ENCODE measurements at regions not wholly inside any gene's neighbourhood (a gene's known extent, or its start where the extent isn't known, plus 50 kb on each side); places are given as distances from the start of the nearest gene placed in this dataset.
"Not testable (repeated sequence)": the region's sequence is repeated elsewhere in the genome, so short reads cannot be mapped to it uniquely, and the experiment has no call there.

DNA sequence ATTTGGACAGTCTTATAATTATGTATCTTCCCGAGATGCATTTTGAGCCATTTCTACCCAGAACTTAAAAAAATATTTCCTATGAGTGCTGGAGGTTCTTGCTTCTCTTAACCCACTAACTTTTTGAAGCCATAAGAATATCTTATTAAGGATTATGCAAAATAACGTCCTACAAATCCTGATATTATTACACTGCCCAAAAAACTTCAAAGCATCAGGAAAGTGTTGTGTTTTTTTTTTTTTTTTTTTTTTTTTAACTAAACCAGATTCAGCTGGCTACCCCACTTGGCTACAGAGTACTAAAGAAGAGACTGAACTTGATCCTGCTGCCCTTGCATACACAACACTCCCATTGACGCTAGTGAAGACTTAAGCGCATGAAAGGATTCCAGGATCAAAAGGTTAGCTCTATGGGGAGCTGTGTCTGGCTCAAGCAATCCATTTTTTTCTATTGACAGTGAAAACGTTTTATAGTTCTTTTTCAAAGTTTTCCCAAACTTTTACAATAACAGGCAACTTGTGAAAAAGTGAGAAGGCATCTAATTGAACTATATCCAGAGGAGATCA is 141.4 kb downstream of the KCNRG start:
- no peak overlapping the region for H3K4me3 Mint-ChIP-seq
- H3K27me3 Mint-ChIP-seq = peaks cover 2% of the 10 kb centered on the region
- H3K4me1 Mint-ChIP-seq = peaks cover 7% of the 10 kb centered on the region
- no peak overlapping the region for H3K27ac Mint-ChIP-seq
- no peaks in the 10 kb centered on the region for H3K9me3 Mint-ChIP-seq
- POLR2A ChIA-PET = no interaction called here
- no peaks in the 10 kb centered on the region for H3K36me3 Mint-ChIP-seq
- no peak for DNase-seq
- ATAC-seq (ENCODE audit: low read depth) = no peak

DNA sequence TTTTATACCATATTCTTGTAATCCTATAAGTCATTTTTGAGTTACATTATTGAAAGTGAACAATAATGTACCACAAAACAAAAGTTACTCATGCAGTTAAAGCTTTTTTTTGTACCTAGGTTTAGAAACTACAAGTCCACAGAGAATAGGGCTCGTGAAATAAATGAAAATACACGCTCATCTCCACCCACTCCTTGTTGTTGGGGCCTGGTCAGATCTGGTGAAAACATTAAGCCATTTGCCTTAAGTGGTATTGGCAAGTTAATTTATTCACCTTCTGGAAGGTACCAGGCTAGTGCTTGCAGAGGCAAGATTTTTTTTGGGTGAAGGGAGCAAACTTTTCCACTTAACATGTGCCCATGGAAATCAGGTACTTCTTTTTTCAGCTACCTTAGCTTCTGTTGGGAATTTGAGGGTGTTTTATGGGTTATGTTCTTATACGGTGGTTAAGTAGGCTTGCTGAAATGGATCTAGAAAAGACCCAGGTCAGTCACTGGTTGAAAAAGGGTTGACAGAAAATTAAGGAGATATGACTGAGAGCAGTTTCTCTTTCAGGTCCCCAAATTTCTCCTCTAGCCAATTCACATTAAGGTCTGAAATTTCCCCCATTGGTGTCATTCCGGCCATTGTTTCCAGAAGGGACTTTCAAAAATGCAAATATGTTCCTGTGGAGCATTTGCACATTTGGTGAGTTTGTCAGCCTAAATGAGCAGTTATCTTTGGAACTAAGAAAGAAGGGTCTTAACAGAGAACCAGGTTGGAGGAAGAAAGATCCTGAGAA is 143.3 kb downstream of the KCNRG start:
- ATAC-seq (ENCODE audit: low read depth) (no peak), DNase-seq (no peak)
- POLR2A ChIA-PET = no interaction called here
- H3K27me3 Mint-ChIP-seq = peaks cover 7% of the 10 kb centered on the region
- no peak overlapping the region for H3K27ac Mint-ChIP-seq
- H3K9me3 Mint-ChIP-seq = no peaks in the 10 kb centered on the region
- H3K36me3 Mint-ChIP-seq = no peaks in the 10 kb centered on the region
- no peaks in the 10 kb centered on the region for H3K4me1 Mint-ChIP-seq
- no peak overlapping the region for H3K4me3 Mint-ChIP-seq

GRCh38 chr13:50159607-50160006 is 144.4 kb downstream of the KCNRG start:
- ATAC-seq (ENCODE audit: low read depth) (no peak), DNase-seq (no peak)
- no peaks in the 10 kb centered on the region for H3K36me3 Mint-ChIP-seq
- POLR2A ChIA-PET = no interaction called here
- H3K27me3 Mint-ChIP-seq = peaks cover 7% of the 10 kb centered on the region
- H3K27ac Mint-ChIP-seq = no peak overlapping the region
- no peak overlapping the region for H3K4me3 Mint-ChIP-seq
- no peaks in the 10 kb centered on the region for H3K9me3 Mint-ChIP-seq
- H3K4me1 Mint-ChIP-seq = no peaks in the 10 kb centered on the region

DNA sequence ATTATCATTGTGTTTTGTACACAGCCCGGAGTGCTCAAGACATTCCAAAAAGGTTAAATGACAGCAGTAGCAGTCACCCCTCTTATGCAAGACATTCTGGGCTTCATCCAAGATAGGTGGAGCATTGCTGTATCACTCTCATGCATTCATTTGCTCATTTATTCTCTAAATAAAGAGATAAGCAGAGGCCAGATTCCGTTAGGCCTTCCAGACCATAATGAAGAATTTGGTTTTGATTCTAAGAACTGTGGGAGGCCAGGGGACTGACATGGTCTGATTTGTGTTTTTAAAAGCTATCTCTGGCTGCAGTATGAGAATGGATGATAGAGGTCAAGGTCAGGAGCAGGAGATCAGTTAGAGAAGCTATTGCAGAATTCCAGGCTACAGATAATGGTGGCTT is 145.8 kb downstream of the KCNRG start:
- H3K27ac Mint-ChIP-seq = no peak overlapping the region
- peaks cover 7% of the 10 kb centered on the region for H3K27me3 Mint-ChIP-seq
- POLR2A ChIA-PET = no interaction called here
- DNase-seq (no peak), ATAC-seq (ENCODE audit: low read depth) (no peak)
- H3K36me3 Mint-ChIP-seq = no peaks in the 10 kb centered on the region
- H3K4me1 Mint-ChIP-seq = no peaks in the 10 kb centered on the region
- H3K9me3 Mint-ChIP-seq = no peaks in the 10 kb centered on the region
- no peak overlapping the region for H3K4me3 Mint-ChIP-seq

- Mint-ChIP-seq H3K4me3 (no peak overlapping the region), H3K36me3 (no peaks in the 10 kb centered on the region), H3K4me1 (no peaks in the 10 kb centered on the region), H3K27ac (no peak overlapping the region), H3K9me3 (peaks cover 2% of the 10 kb centered on the region), H3K27me3 (peaks cover 7% of the 10 kb centered on the region)
- POLR2A ChIA-PET = no interaction called here
- ATAC-seq (ENCODE audit: low read depth) = no peak
- no peak for DNase-seq
These were observed 146.8 kb downstream of the KCNRG start for GRCh38 chr13:50162001-50162400.

DNA sequence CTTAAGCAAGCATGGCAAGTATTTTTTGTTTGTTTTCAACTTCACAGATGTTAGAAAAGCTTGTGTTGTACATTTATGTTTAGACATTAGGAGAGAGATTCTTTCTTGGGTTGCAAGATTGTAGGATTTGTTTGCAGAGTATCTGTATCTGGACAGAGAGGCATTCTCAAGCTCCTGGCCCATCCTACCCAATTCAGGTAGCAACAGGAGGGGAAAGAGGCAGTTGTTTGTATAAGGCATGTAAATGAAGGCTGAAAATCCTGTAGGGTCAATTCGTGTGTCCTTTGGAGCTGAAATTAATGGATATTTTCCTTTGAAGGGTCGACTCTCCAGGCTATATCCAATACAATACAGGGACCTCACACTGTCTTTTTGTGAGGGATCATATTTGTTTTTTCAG is 147.3 kb downstream of the KCNRG start:
- POLR2A ChIA-PET = no interaction called here
- Mint-ChIP-seq H3K4me3 (no peak overlapping the region), H3K9me3 (peaks cover 2% of the 10 kb centered on the region), H3K36me3 (no peaks in the 10 kb centered on the region), H3K4me1 (no peaks in the 10 kb centered on the region), H3K27me3 (peaks cover 11% of the 10 kb centered on the region), H3K27ac (no peak overlapping the region)
- no peak for DNase-seq
- ATAC-seq (ENCODE audit: low read depth) = no peak

DNA sequence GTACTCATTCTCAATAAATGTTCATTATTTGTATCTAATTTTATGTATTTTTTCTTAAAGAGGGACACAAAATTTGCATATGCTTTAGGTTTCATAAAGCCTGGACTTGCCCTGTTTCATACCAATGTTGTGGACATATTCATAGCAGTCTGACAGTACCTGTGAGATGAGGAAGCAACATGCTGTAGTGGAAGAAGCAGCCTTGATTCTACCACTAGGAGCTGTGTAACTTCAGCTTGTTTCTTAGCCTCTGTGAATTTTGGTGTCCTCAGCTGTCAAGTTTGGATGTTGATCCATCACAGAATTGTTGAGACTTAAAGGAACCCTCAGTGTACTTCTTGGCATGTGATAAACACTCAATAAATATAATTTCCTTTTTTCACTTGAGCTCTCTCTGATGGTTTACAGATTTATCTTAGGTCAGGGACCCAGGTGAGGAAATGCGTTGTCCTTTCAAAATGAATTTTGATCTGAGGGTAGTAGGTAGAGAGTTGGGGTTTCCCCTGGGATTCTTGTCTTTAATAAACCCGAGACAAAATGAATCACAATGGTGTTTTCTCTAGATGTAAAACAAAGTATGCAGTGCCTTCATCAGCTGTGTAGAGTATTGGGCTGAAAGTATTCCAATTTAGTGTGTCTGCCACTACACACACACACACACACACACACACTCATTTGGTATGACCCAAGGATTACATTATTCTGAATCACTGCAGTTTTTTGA is 152.1 kb downstream of the KCNRG start:
- H3K27ac Mint-ChIP-seq = no peak overlapping the region
- ATAC-seq (ENCODE audit: low read depth) (no peak), DNase-seq (no peak)
- H3K4me1 Mint-ChIP-seq = no peaks in the 10 kb centered on the region
- H3K27me3 Mint-ChIP-seq = peaks cover 4% of the 10 kb centered on the region
- H3K36me3 Mint-ChIP-seq = no peaks in the 10 kb centered on the region
- peaks cover 2% of the 10 kb centered on the region for H3K9me3 Mint-ChIP-seq
- H3K4me3 Mint-ChIP-seq = no peak overlapping the region
- POLR2A ChIA-PET = no interaction called here

- ATAC-seq (ENCODE audit: low read depth) (no peak), DNase-seq (no peak)
- Mint-ChIP-seq H3K4me1 (no peaks in the 10 kb centered on the region), H3K9me3 (peaks cover 2% of the 10 kb centered on the region), H3K27ac (no peak overlapping the region), H3K27me3 (peaks cover 4% of the 10 kb centered on the region), H3K36me3 (no peaks in the 10 kb centered on the region), H3K4me3 (no peak overlapping the region)
- POLR2A ChIA-PET = no interaction called here
These were observed 152.7 kb downstream of the KCNRG start for GRCh38 chr13:50167967-50168366.

GRCh38 chr13:50168786-50169185 is 153.5 kb downstream of the KCNRG start:
- POLR2A ChIA-PET = no interaction called here
- Mint-ChIP-seq H3K9me3 (peaks cover 2% of the 10 kb centered on the region), H3K36me3 (no peaks in the 10 kb centered on the region), H3K27ac (no peak overlapping the region), H3K27me3 (peaks cover 4% of the 10 kb centered on the region), H3K4me1 (no peaks in the 10 kb centered on the region), H3K4me3 (no peak overlapping the region)
- DNase-seq = no peak
- no peak for ATAC-seq (ENCODE audit: low read depth)

GRCh38 chr13:50170447-50171037 is 155.3 kb downstream of the KCNRG start:
- peaks cover 4% of the 10 kb centered on the region for H3K27me3 Mint-ChIP-seq
- ATAC-seq (ENCODE audit: low read depth) (no peak), DNase-seq (no peak)
- no peak overlapping the region for H3K27ac Mint-ChIP-seq
- H3K36me3 Mint-ChIP-seq = peaks cover under 1% of the 10 kb centered on the region
- no peaks in the 10 kb centered on the region for H3K4me1 Mint-ChIP-seq
- peaks cover 4% of the 10 kb centered on the region for H3K9me3 Mint-ChIP-seq
- POLR2A ChIA-PET = no interaction called here
- H3K4me3 Mint-ChIP-seq = no peak overlapping the region

- POLR2A ChIA-PET = no interaction called here
- Mint-ChIP-seq H3K4me1 (no peaks in the 10 kb centered on the region), H3K27me3 (peaks cover 4% of the 10 kb centered on the region), H3K4me3 (no peak overlapping the region), H3K36me3 (peaks cover 1% of the 10 kb centered on the region), H3K27ac (no peak overlapping the region), H3K9me3 (peaks cover 4% of the 10 kb centered on the region)
- ATAC-seq (ENCODE audit: low read depth) = no peak
- no peak for DNase-seq
These were observed 156.5 kb downstream of the KCNRG start for GRCh38 chr13:50171590-50172282.

- H3K36me3 Mint-ChIP-seq; H3K9me3 Mint-ChIP-seq; ATAC-seq (ENCODE audit: low read depth); POLR2A ChIA-PET; DNase-seq; H3K27me3 Mint-ChIP-seq; H3K27ac Mint-ChIP-seq; H3K4me1 Mint-ChIP-seq; H3K4me3 Mint-ChIP-seq: not testable (repeated sequence)
These were observed 157.8 kb downstream of the KCNRG start for GRCh38 chr13:50173045-50173444.

- POLR2A ChIA-PET = no interaction called here
- ATAC-seq (ENCODE audit: low read depth) = no peak
- Mint-ChIP-seq H3K27ac (no peak overlapping the region), H3K4me1 (no peaks in the 10 kb centered on the region), H3K36me3 (peaks cover 1% of the 10 kb centered on the region), H3K4me3 (no peak overlapping the region), H3K27me3 (peaks cover 6% of the 10 kb centered on the region), H3K9me3 (peaks cover 4% of the 10 kb centered on the region)
- DNase-seq = no peak
These were observed 159.4 kb downstream of the KCNRG start for GRCh38 chr13:50174630-50175029.
